ENCODE measurements at regions not wholly inside any gene's neighbourhood (a gene's known extent, or its start where the extent isn't known, plus 50 kb on each side); places are given as distances from the start of the nearest gene placed in this dataset.
A peak's percentile ranks its signal among the peaks of the same experiment; 100 is the strongest.

GRCh38 chr2:158034198-158034866, 67.3 kb upstream of the UPP2 start:
- TF ChIP-seq, protein P1, sequence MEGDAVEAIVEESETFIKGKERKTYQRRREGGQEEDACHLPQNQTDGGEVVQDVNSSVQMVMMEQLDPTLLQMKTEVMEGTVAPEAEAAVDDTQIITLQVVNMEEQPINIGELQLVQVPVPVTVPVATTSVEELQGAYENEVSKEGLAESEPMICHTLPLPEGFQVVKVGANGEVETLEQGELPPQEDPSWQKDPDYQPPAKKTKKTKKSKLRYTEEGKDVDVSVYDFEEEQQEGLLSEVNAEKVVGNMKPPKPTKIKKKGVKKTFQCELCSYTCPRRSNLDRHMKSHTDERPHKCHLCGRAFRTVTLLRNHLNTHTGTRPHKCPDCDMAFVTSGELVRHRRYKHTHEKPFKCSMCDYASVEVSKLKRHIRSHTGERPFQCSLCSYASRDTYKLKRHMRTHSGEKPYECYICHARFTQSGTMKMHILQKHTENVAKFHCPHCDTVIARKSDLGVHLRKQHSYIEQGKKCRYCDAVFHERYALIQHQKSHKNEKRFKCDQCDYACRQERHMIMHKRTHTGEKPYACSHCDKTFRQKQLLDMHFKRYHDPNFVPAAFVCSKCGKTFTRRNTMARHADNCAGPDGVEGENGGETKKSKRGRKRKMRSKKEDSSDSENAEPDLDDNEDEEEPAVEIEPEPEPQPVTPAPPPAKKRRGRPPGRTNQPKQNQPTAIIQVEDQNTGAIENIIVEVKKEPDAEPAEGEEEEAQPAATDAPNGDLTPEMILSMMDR (IDR thresholded peaks at IDR 0.05), result peak in 3 of 4 experiments; percentile 29 to 55 (median 47)
- TF ChIP-seq POLR2AphosphoS5 (IDR thresholded peaks at IDR 0.05) (no peak), POLR2A (IDR thresholded peaks at IDR 0.05) (no peak)

All from prostate gland (tissue), 2 donors.